GOT3 (cell line): ENCODE measurements at regions not wholly inside any gene's neighbourhood (a gene's known extent, or its start where the extent isn't known, plus 50 kb on each side); places are given as distances from the start of the nearest gene placed in this dataset.

Experiments used
- DNase-seq: peaks from one replicate; lab custom pipeline; 2025; ENCODE audit warnings: mixed read lengths; lab: John Stamatoyannopoulos, UW

DNA sequence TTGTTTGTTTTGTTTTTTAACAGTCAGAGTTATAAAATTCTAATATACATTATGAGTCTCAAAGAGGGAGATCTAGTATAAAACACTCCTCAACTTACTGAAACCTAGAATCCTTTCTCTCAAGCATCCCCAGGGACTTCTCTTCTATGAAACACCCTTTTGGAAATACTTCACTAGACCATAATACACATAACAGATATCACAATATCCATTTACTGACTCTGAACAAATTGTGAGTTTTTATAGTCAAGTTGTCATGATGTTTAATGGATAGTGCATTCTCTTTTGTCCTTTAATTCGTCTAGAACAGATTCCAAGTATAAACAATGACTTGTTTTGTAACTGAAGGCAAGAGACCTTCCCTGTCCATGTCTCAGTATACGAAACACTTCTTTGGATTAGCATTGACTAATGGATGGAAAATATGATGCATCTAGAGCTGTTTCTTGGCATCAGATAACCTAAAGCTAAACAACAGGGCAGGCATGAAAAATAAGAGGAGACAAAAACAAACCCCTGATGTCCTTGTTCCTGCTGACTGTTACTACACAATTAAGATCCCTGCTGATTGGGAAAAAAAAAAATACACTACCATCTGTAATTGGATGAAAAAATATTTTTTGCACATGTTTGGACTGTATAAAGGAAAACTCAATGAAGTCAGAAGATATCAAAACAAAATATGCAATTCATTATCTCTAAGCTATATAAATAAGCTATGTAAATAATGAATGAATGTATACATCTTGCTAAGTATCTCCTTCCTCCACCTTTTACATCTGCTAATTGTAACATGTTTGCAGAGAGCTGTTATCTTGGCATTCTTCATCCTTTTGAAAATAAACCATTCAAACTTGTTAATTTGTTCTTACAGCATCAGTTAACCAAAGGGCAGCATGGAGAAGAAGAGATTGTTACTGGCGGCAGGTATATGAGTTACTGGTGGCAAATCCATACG lies 214.2 kb downstream of the LACC1 start:
- DNase-seq, result no peak

- no peak for DNase-seq
Measured at GRCh38 chr13:44096901-44097300, 217.2 kb downstream of the LACC1 start.

DNA sequence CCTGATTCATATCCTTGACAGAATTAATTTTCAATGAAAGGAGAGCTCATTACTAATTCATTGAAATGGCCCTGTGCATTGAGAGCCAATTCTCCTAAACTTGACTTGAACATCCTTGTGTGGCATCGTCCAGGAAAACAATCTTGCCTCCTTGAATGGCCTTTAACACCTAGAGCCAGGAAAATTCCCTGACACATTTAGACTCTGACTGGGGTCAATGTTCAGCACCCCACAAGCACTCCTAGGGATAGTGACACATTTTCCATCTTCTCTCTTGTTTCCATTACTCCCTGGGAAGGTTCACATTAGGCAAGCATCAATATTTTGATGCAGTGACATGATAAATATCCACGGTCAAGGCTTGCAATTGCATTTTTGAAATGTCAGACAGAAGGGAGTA lies 218.9 kb downstream of the LACC1 start:
- DNase-seq, result no peak

- DNase-seq, result no peak
Measured at GRCh38 chr13:44101347-44102083, 221.8 kb downstream of the LACC1 start.

- DNase-seq, result no peak
Measured at GRCh38 chr13:44103429-44104196, 223.9 kb downstream of the LACC1 start.

- DNase-seq, result no peak
Measured at GRCh38 chr13:44104197-44104490, 224.4 kb downstream of the LACC1 start.

DNA sequence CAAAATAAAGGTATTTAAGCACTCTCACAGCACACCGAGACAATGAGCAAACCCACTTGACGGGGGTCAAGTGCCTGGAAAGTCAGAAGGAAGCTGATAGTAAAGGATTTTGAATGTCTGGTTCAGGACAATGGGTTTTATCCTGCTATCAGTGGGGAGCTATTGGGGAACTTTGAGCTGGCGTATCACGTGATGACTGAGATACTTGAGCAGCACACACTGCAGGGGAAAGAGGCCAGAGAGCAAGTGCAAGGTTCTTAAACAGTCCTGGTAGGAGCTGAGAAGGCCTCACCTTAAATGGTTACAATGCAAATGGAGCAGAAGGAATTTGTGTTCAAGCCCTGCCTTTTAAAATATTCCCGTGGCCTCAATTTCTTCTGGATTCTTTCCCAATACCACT lies 225.3 kb downstream of the LACC1 start:
- DNase-seq, result no peak

- no peak for DNase-seq
Measured at GRCh38 chr13:44106266-44107152, 226.8 kb downstream of the LACC1 start.

DNA sequence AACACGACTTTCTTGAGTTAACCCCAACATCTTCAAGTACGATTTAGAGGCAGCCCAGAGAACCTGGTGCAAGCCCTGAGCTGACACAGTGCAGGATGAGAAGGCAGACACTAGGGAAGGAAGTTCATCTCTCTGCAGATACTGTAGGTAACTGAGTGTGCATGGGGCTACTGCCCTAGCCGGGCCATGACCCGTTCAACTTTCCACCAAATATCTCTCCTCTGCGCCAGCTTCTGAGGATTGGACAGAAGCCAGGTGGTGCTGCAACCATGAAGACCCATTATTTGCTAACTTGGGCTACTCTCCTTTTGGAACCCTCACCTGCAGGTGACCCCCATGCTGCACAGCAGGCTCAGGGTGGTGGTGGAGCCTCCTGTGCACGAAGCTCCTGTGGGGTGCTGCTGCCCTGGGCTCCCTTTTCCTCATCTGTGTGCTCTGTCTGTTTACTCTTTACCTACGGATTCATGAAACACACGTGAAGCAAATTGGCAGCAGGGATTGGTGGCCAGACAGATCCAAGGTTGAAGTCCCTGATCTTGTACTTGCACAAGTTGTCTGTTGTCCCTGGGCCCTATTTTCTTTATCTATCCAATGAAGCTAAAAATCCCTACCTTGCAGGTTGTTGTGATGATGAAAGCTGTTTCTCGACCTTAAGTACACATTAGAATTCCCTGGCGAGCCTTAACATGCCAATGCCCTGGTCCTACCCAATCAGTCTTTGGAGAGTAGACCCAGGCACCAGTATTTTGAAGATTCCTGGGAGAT lies 227.8 kb downstream of the LACC1 start:
- DNase-seq, result no peak

- DNase-seq, result no peak
Measured at GRCh38 chr13:44108331-44108858, 228.7 kb downstream of the LACC1 start.

GRCh38 chr13:44110091-44110621 lies 230.5 kb downstream of the LACC1 start:
- no peak for DNase-seq

- DNase-seq, result no peak
Measured at GRCh38 chr13:44111701-44112100, 232.0 kb downstream of the LACC1 start.

DNA sequence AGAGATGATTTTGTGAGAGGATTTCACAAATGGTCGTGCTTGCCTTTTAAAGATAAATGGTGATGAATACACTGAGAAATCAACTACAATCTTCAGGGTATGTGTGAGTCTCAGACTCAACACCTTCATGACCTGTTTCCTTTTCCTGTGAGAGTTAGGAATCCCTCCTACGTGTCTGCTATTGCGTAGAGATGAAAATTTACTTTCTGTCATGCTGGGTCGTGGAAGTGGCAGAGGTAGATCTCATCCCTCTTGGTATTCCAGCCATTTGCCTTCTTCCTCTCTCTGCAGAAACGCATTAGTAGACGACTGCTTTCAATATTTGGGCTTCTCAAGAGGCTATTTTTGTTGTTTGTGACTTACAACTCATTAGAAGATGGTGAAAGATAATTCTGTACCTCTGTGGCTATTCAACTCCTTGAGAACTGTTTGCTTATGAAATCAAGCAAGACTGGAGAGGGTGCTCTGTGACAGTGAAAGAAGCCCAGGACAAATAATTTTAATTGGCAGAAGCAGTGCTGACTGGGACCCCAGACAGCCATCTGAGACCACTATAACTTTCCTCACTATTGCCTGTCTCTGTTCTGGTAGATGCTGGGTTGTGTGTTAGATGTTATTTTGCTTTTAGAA lies 233.1 kb downstream of the LACC1 start:
- no peak for DNase-seq

GRCh38 chr13:44116562-44117332 lies 237.0 kb downstream of the LACC1 start:
- no peak for DNase-seq

DNA sequence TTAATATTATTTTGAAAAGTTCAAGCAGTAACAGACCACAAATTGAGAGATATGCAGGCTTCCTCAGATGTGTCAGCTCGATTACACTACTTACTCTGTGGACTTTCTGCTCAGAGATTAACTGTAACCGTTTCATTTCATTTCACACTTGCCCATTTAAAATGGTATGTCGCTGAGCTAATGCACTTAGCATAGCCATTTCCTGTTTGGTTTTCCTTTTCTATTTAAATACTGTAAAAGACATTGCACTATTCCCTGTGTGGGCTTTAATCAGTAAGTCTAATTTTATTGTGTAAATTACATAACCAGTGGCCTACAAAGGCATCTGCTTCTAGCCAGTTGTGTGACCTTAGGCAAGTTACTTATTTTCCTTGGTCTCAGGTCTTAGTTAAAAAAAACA lies 237.6 kb downstream of the LACC1 start:
- no peak for DNase-seq

- DNase-seq, result no peak
Measured at GRCh38 chr13:44117816-44118215, 238.1 kb downstream of the LACC1 start.

GRCh38 chr13:44118881-44119280 lies 239.2 kb downstream of the LACC1 start:
- DNase-seq, result no peak

DNA sequence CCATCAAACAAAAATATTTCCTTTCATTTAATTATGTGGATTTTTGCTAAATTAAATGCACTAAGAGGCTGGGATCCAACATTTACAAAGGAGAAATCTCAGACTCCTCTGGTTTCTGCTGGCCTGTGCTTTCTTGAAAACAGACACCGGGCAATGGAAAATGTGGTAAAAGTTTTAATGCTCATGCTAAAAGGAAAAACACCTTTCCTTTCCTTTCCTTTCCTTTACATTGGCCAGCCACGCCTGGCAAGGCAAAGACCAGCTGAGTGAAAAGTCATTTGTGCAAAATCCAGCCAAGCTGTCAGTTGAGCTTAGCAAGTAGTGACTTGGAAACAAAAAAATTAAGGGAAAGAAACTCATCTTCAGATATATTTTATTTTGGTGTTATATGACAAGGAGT lies 240.3 kb downstream of the LACC1 start:
- DNase-seq, result no peak
